ENCODE measurements at regions not wholly inside any gene's neighbourhood (a gene's known extent, or its start where the extent isn't known, plus 50 kb on each side); places are given as distances from the start of the nearest gene placed in this dataset.
"Not testable (repeated sequence)": the region's sequence is repeated elsewhere in the genome, so short reads cannot be mapped to it uniquely, and the experiment has no call there.

DNA sequence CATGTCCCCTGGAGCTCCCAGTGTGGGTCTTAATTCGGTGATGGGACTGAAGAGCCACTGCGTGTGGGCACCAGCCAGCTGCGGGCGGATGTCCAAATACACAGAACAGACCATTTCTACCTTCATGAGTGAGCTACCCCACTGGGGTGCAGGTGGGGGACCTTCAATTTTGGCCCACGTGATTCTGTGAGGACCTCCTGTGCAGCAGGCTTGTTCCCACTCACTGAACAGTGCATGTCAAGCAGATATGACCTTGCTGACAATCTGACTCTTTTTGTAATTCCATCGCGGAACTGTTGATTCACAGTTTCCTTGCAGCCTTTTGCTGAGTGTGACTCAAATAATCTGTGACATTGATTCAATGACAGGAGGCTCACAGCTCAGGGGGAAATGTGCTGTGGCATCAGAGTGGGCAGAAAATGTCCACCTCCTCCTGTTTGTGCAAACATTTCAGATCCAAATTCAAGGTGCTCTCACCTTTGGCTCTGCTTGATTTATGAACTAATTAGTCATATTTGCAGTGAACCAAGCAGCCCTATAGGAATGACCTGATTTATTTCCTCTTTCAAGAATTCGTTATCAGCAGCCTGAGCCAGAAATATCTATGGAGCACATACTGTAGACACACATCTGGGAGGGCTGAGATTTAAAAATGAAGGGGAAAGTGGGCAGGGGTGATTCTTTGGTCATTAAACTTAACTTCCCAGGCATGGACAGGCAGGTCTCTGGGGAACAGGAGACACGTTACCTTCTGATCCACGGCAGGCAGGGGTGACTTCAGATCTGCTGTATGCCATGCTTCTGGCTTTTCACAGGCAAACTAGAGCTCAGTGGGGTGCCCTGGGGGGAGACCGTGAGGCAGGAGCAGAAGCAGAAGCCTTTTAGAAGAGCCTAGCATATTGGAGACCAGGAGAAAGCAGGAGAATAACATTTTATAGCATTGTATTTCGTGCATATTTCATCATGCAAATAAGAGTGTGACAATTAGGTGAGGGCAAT, 170.0 kb upstream of the KL start:
- Histone ChIP-seq H3K27ac (ENCODE audit: low read depth in 1 of 2, low read length in 2 of 2) (no peak overlapping the region), H3K4me1 (ENCODE audit: insufficient read depth, low read length) (no peaks in the 10 kb centered on the region), H3K4me3 (ENCODE audit: low read length) (no peak overlapping the region), H3K27me3 (ENCODE audit: control insufficient read depth in 1 of 2, insufficient read depth in 2 of 2, low read length in 2 of 2) (no peaks in the 10 kb centered on the region), H3K9me3 (ENCODE audit: control insufficient read depth in 1 of 2, insufficient read depth in 1 of 2, low read length in 2 of 2) (no peaks in the 10 kb centered on the region), H3K36me3 (ENCODE audit: insufficient read depth, low read length) (no peaks in the 10 kb centered on the region)
- H3K27me3 Mint-ChIP-seq, result peaks cover 11% of the 10 kb centered on the region
- ChIA-PET CTCF (no interaction called here), POLR2A (interaction anchor here (0.6 kb wide), 1 partner anchor 115 kb away, joined by 3 read pairs; no protein-coding TSS in a partner anchor)
- intact Hi-C loops (cut with DNase I, micrococcal nuclease), result no loop called here
- no peak overlapping the region for H3K27ac Mint-ChIP-seq
- ATAC-seq (ENCODE audit: poor library complexity) (no peak), DNase-seq (no peak)
- H3K36me3 Mint-ChIP-seq (ENCODE audit: low read depth), result no peaks in the 10 kb centered on the region
- H3K4me1 Mint-ChIP-seq (ENCODE audit: low read depth), result no peaks in the 10 kb centered on the region
- TF ChIP-seq, protein P1, sequence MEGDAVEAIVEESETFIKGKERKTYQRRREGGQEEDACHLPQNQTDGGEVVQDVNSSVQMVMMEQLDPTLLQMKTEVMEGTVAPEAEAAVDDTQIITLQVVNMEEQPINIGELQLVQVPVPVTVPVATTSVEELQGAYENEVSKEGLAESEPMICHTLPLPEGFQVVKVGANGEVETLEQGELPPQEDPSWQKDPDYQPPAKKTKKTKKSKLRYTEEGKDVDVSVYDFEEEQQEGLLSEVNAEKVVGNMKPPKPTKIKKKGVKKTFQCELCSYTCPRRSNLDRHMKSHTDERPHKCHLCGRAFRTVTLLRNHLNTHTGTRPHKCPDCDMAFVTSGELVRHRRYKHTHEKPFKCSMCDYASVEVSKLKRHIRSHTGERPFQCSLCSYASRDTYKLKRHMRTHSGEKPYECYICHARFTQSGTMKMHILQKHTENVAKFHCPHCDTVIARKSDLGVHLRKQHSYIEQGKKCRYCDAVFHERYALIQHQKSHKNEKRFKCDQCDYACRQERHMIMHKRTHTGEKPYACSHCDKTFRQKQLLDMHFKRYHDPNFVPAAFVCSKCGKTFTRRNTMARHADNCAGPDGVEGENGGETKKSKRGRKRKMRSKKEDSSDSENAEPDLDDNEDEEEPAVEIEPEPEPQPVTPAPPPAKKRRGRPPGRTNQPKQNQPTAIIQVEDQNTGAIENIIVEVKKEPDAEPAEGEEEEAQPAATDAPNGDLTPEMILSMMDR (IDR thresholded peaks at IDR 0.05), result no peak
- H3K9me3 Mint-ChIP-seq, result no peaks in the 10 kb centered on the region
- H3K4me3 Mint-ChIP-seq, result no peak overlapping the region

DNA sequence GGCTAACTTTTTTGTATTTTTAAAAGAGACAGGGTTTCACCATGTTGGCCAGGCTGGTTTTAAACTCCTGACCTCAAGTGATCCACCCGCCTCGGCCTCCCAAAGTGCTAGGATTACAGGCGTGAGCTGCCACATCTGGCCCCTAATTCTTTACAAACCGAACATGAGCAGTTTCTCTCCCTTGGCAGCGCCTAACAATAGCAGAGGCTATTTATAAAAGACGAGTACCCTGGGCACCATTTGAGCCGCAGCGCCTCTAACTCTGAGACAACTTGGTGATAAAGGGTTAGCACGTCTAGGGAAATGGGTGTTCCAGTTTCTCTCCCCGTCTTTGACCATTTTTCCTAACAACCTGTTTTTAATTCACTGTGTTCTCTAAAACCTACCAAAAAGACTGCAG, 168.2 kb upstream of the KL start:
- ATAC-seq (ENCODE audit: poor library complexity); H3K4me3 Mint-ChIP-seq; H3K4me1 Mint-ChIP-seq (ENCODE audit: low read depth); CTCF ChIA-PET; H3K9me3 Mint-ChIP-seq; DNase-seq; H3K9me3 ChIP-seq (ENCODE audit: control insufficient read depth in 1 of 2, insufficient read depth in 1 of 2, low read length in 2 of 2); H3K36me3 ChIP-seq (ENCODE audit: insufficient read depth, low read length); intact Hi-C loops (cut with DNase I, micrococcal nuclease); POLR2A ChIA-PET; H3K27ac Mint-ChIP-seq; H3K4me3 ChIP-seq (ENCODE audit: low read length); H3K27me3 ChIP-seq (ENCODE audit: control insufficient read depth in 1 of 2, insufficient read depth in 2 of 2, low read length in 2 of 2); H3K27ac ChIP-seq (ENCODE audit: low read depth in 1 of 2, low read length in 2 of 2); H3K4me1 ChIP-seq (ENCODE audit: insufficient read depth, low read length); H3K36me3 Mint-ChIP-seq (ENCODE audit: low read depth): not testable (repeated sequence)
- H3K27me3 Mint-ChIP-seq, result peaks cover 11% of the 10 kb centered on the region

DNA sequence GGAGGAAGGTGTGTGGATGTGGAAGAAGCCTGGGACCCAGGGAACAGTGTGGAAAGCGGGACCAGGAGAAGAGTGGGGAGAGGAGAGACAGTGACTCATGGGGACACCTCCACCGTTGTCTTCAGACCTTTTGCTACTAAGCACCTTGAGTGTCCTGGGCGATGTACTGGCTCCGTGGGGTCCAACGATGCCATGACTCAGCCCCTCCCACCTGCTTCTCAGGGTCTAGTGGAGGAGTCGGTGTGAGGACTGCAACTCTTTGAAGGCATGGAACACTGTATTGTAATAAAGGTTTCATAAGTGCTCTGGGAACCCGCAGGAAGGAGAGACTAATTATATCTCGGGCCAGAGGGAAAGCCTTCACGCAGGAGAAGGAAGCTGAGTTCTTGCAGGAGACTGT, 166.9 kb upstream of the KL start:
- Histone ChIP-seq H3K4me1 (ENCODE audit: insufficient read depth, low read length) (no peaks in the 10 kb centered on the region), H3K4me3 (ENCODE audit: low read length) (no peak overlapping the region), H3K27me3 (ENCODE audit: control insufficient read depth in 1 of 2, insufficient read depth in 2 of 2, low read length in 2 of 2) (no peaks in the 10 kb centered on the region), H3K36me3 (ENCODE audit: insufficient read depth, low read length) (no peaks in the 10 kb centered on the region), H3K9me3 (ENCODE audit: control insufficient read depth in 1 of 2, insufficient read depth in 1 of 2, low read length in 2 of 2) (no peaks in the 10 kb centered on the region), H3K27ac (ENCODE audit: low read depth in 1 of 2, low read length in 2 of 2) (no peak overlapping the region)
- no peak for ATAC-seq (ENCODE audit: poor library complexity)
- Mint-ChIP-seq H3K9me3 (no peaks in the 10 kb centered on the region), H3K27me3 (peaks cover 11% of the 10 kb centered on the region), H3K4me1 (ENCODE audit: low read depth) (no peaks in the 10 kb centered on the region), H3K27ac (no peak overlapping the region), H3K36me3 (ENCODE audit: low read depth) (no peaks in the 10 kb centered on the region), H3K4me3 (no peak overlapping the region)
- ChIA-PET CTCF (no interaction called here), POLR2A (no interaction called here)
- intact Hi-C loops (cut with DNase I, micrococcal nuclease), result no loop called here
- TF ChIP-seq, protein P1 (IDR thresholded peaks at IDR 0.05), result no peak
- no peak for DNase-seq

Data from CD4-positive, alpha-beta T cell (primary cell).